ENCODE measurements at regions not wholly inside any gene's neighbourhood (a gene's known extent, or its start where the extent isn't known, plus 50 kb on each side); places are given as distances from the start of the nearest gene placed in this dataset.

GRCh38 chr2:156065912-156066311, 266.6 kb downstream of the NR4A2 start:
- TF ChIP-seq CTCF (IDR thresholded peaks at IDR 0.05) (no peak), POLR2A (IDR thresholded peaks at IDR 0.05) (no peak)
